ENCODE measurements at regions not wholly inside any gene's neighbourhood (a gene's known extent, or its start where the extent isn't known, plus 50 kb on each side); places are given as distances from the start of the nearest gene placed in this dataset.

GRCh38 chr9:31683116-31683515, 701.3 kb upstream of the ACO1 start:
- H3K27ac ChIP-seq (ENCODE audit: low read length) = no peak overlapping the region
- H3K4me3 ChIP-seq (ENCODE audit: low read length) = no peak overlapping the region
- no peaks in the 10 kb centered on the region for H3K4me1 ChIP-seq (ENCODE audit: insufficient read depth, low read length)
- no peaks in the 10 kb centered on the region for H3K27me3 ChIP-seq (ENCODE audit: insufficient read depth, low read length)
- H3K36me3 ChIP-seq (ENCODE audit: insufficient read depth, low read depth, low read length) = no peaks in the 10 kb centered on the region
- H3K9ac ChIP-seq (ENCODE audit: low read depth, low read length) = no peak overlapping the region
- no peaks in the 10 kb centered on the region for H3K9me3 ChIP-seq (ENCODE audit: insufficient read depth, low read depth, low read length)

GRCh38 chr9:31697956-31698355, 686.5 kb upstream of the ACO1 start:
- H3K9ac ChIP-seq (ENCODE audit: low read depth, low read length) = no peak overlapping the region
- H3K36me3 ChIP-seq (ENCODE audit: insufficient read depth, low read depth, low read length) = no peaks in the 10 kb centered on the region
- no peak overlapping the region for H3K4me3 ChIP-seq (ENCODE audit: low read length)
- no peaks in the 10 kb centered on the region for H3K4me1 ChIP-seq (ENCODE audit: insufficient read depth, low read length)
- H3K27ac ChIP-seq (ENCODE audit: low read length) = no peak overlapping the region
- H3K27me3 ChIP-seq (ENCODE audit: insufficient read depth, low read length) = no peaks in the 10 kb centered on the region
- H3K9me3 ChIP-seq (ENCODE audit: insufficient read depth, low read depth, low read length) = no peaks in the 10 kb centered on the region

- Histone ChIP-seq H3K27ac (ENCODE audit: low read length) (no peak overlapping the region), H3K27me3 (ENCODE audit: insufficient read depth, low read length) (no peaks in the 10 kb centered on the region), H3K4me1 (ENCODE audit: insufficient read depth, low read length) (no peaks in the 10 kb centered on the region), H3K9ac (ENCODE audit: low read depth, low read length) (no peak overlapping the region), H3K9me3 (ENCODE audit: insufficient read depth, low read depth, low read length) (no peaks in the 10 kb centered on the region), H3K36me3 (ENCODE audit: insufficient read depth, low read depth, low read length) (no peaks in the 10 kb centered on the region), H3K4me3 (ENCODE audit: low read length) (no peak overlapping the region)
Observed at GRCh38 chr9:31699836-31700235, 684.6 kb upstream of the ACO1 start.

DNA sequence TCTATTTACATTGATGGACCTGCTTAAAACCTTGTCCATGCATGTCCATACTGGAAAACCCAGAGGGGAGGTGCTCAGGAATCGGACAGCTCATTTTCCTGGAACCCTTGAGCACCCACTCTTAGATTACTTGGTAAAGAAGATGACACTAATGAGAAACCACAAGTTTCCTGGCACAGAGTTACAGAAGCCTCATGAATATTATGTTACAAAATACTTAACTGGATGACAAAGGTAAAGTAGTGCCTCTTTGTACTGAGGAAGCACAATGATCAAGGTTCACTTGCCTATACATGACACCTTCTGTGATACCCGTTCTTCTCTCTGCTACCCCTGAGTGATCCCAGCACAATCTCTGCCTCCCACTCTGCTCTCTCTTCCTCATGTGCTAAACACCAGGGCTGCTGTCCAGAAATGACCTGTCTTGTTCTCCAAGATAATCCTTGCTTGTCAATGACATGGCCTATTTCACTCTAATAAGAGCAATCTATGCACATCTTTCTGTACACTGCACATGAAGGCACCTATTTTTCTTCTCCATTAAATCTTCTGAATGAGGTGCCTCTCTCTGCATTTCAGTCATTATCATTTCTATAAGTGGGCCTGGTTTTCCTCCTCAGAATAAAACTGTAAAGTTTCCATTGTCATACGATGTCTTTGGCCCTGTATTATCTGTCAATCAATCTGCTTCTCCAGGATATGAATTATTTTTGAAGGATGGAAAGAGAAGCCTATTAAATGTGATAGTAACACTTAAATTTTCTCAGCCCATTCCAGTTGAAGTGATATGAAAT, 684.0 kb upstream of the ACO1 start:
- Histone ChIP-seq H3K27ac (ENCODE audit: low read length) (no peak overlapping the region), H3K4me3 (ENCODE audit: low read length) (no peak overlapping the region), H3K4me1 (ENCODE audit: insufficient read depth, low read length) (no peaks in the 10 kb centered on the region), H3K36me3 (ENCODE audit: insufficient read depth, low read depth, low read length) (no peaks in the 10 kb centered on the region), H3K9ac (ENCODE audit: low read depth, low read length) (no peak overlapping the region), H3K9me3 (ENCODE audit: insufficient read depth, low read depth, low read length) (no peaks in the 10 kb centered on the region), H3K27me3 (ENCODE audit: insufficient read depth, low read length) (no peaks in the 10 kb centered on the region)

DNA sequence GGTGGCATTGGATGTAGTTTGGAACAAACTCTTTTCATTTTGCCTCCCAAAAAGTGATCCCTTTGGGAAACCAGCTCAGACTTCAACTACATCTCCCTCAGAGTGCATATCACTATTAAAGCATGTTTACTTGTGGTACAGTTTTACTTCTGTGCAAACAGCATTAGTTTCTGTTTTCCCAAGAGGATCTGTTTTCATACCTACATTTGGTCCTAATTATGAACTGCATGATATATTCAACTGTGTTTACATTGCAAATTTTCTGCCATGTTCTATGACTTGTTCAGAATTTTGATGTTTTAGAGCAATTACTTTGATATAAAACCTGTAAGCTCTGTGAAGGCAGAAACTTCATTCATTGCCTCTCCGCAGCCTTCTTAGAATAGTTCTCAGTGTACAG, 681.5 kb upstream of the ACO1 start:
- Histone ChIP-seq H3K36me3 (ENCODE audit: insufficient read depth, low read depth, low read length) (no peaks in the 10 kb centered on the region), H3K4me1 (ENCODE audit: insufficient read depth, low read length) (no peaks in the 10 kb centered on the region), H3K9ac (ENCODE audit: low read depth, low read length) (no peak overlapping the region), H3K27ac (ENCODE audit: low read length) (no peak overlapping the region), H3K9me3 (ENCODE audit: insufficient read depth, low read depth, low read length) (no peaks in the 10 kb centered on the region), H3K4me3 (ENCODE audit: low read length) (no peak overlapping the region), H3K27me3 (ENCODE audit: insufficient read depth, low read length) (no peaks in the 10 kb centered on the region)

- Histone ChIP-seq H3K27ac (ENCODE audit: low read length) (no peak overlapping the region), H3K9me3 (ENCODE audit: insufficient read depth, low read depth, low read length) (no peaks in the 10 kb centered on the region), H3K4me3 (ENCODE audit: low read length) (no peak overlapping the region), H3K27me3 (ENCODE audit: insufficient read depth, low read length) (no peaks in the 10 kb centered on the region), H3K4me1 (ENCODE audit: insufficient read depth, low read length) (no peaks in the 10 kb centered on the region), H3K36me3 (ENCODE audit: insufficient read depth, low read depth, low read length) (no peaks in the 10 kb centered on the region), H3K9ac (ENCODE audit: low read depth, low read length) (no peak overlapping the region)
Observed at GRCh38 chr9:31715250-31715649, 669.2 kb upstream of the ACO1 start.

DNA sequence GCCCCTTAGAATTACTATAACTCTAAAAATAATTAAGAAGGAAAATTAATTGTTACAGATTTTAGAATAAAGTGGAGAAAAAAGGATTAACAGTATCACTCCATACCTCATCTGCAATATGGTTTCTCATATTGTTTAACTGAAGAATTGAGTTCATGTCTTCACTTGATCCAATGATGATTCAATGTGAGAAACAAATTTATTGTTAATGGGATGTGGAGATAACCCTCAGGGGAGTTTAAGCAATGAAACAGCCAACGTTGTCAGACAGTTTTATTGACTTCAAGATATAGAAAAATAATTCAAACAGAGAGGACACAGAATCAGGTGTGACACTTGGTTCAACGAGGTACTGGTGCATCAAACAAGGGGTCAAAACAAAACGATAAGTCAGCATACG, 665.2 kb upstream of the ACO1 start:
- H3K9me3 ChIP-seq (ENCODE audit: insufficient read depth, low read depth, low read length) = no peaks in the 10 kb centered on the region

DNA sequence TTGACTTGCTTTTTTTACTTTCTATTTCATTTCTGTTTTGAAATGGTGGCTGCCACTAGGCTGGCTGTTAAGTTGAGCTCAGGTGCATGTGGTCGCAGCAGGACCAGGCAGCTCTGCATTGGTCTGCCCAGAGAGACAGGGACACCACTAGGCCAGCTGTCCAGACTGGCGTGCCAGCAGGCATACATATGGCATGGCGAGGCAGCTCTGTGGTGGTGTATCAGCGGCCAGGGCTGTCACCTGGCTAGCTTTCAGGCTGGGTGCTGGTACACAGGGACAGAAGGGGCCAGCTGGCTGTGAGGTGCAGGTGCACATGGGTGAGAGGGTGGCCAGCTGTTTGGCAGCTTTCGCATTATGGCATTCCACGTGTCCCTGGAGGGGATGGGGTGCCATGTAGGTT, 654.0 kb upstream of the ACO1 start:
- Histone ChIP-seq H3K4me1 (ENCODE audit: insufficient read depth, low read length) (peaks cover 2% of the 10 kb centered on the region; the same call in 1 of the 2 replicates), H3K27me3 (ENCODE audit: insufficient read depth, low read length) (no peaks in the 10 kb centered on the region), H3K9ac (ENCODE audit: low read depth, low read length) (no peak overlapping the region), H3K27ac (ENCODE audit: low read length) (no peak overlapping the region), H3K9me3 (ENCODE audit: insufficient read depth, low read depth, low read length) (no peaks in the 10 kb centered on the region), H3K4me3 (ENCODE audit: low read length) (no peak overlapping the region), H3K36me3 (ENCODE audit: insufficient read depth, low read depth, low read length) (no peaks in the 10 kb centered on the region)

More for the DNA sequence above, 665.2 kb upstream of the ACO1 start:
- Histone ChIP-seq H3K4me1 (ENCODE audit: insufficient read depth, low read length) (no peaks in the 10 kb centered on the region), H3K36me3 (ENCODE audit: insufficient read depth, low read depth, low read length) (no peaks in the 10 kb centered on the region), H3K4me3 (ENCODE audit: low read length) (no peak overlapping the region), H3K27ac (ENCODE audit: low read length) (no peak overlapping the region), H3K9ac (ENCODE audit: low read depth, low read length) (no peak overlapping the region), H3K27me3 (ENCODE audit: insufficient read depth, low read length) (no peaks in the 10 kb centered on the region)

DNA sequence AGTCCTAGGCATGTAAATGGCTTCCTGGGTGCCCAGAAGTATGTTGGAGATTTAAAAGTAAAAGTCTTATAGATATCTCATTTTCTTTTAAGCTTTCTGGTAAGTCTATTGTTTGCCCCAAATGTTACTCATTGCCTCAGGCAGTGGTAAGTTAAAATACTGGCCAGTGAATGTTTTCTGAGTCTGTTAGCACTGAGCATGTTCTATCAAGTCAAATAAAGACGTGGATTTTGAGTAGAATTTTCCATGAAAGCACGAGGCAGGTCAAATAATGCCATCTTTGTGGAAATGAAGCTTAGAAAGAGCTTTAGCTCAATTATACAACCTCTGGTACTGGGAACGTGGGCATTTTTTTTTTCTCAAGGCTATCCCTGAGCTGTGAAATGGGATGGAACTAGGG, 651.3 kb upstream of the ACO1 start:
- Histone ChIP-seq H3K9me3 (ENCODE audit: insufficient read depth, low read depth, low read length) (no peaks in the 10 kb centered on the region), H3K4me3 (ENCODE audit: low read length) (no peak overlapping the region), H3K9ac (ENCODE audit: low read depth, low read length) (no peak overlapping the region), H3K4me1 (ENCODE audit: insufficient read depth, low read length) (peaks cover 15% of the 10 kb centered on the region), H3K27ac (ENCODE audit: low read length) (no peak overlapping the region), H3K36me3 (ENCODE audit: insufficient read depth, low read depth, low read length) (no peaks in the 10 kb centered on the region), H3K27me3 (ENCODE audit: insufficient read depth, low read length) (peaks cover 9% of the 10 kb centered on the region)

GRCh38 chr9:31736581-31737179, 647.8 kb upstream of the ACO1 start:
- H3K27me3 ChIP-seq (ENCODE audit: insufficient read depth, low read length) = peaks cover 16% of the 10 kb centered on the region
- peaks cover 15% of the 10 kb centered on the region for H3K4me1 ChIP-seq (ENCODE audit: insufficient read depth, low read length)
- H3K36me3 ChIP-seq (ENCODE audit: insufficient read depth, low read depth, low read length) = no peaks in the 10 kb centered on the region
- H3K4me3 ChIP-seq (ENCODE audit: low read length) = no peak overlapping the region
- H3K27ac ChIP-seq (ENCODE audit: low read length) = no peak overlapping the region
- no peak overlapping the region for H3K9ac ChIP-seq (ENCODE audit: low read depth, low read length)
- H3K9me3 ChIP-seq (ENCODE audit: insufficient read depth, low read depth, low read length) = no peaks in the 10 kb centered on the region

DNA sequence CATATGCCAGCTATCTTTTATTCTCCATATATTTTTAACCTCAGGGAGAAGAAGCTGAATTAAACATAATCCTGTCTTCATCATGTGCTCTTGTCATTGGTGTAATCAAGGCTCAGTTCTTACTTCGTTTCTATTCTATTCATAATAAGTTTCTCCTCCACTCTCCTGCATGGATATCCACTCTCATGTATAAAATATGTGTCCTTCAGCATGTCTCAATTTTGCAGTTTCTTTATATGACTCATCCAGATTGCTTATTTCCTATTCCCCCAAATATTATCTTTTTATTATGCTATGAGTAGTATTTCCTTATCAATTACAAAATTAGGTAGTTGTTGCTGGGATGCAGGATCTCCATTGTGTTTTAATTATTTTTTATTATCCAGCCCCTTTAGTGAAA, 643.7 kb upstream of the ACO1 start:
- no peak overlapping the region for H3K4me3 ChIP-seq (ENCODE audit: low read length)
- H3K27me3 ChIP-seq (ENCODE audit: insufficient read depth, low read length) = peaks cover 16% of the 10 kb centered on the region
- H3K36me3 ChIP-seq (ENCODE audit: insufficient read depth, low read depth, low read length) = no peaks in the 10 kb centered on the region
- peaks cover 13% of the 10 kb centered on the region for H3K4me1 ChIP-seq (ENCODE audit: insufficient read depth, low read length)
- H3K27ac ChIP-seq (ENCODE audit: low read length) = no peak overlapping the region
- no peaks in the 10 kb centered on the region for H3K9me3 ChIP-seq (ENCODE audit: insufficient read depth, low read depth, low read length)
- H3K9ac ChIP-seq (ENCODE audit: low read depth, low read length) = no peak overlapping the region

GRCh38 chr9:31744589-31744988, 639.9 kb upstream of the ACO1 start:
- Histone ChIP-seq H3K4me3 (ENCODE audit: low read length) (no peak overlapping the region), H3K27ac (ENCODE audit: low read length) (no peak overlapping the region), H3K27me3 (ENCODE audit: insufficient read depth, low read length) (no peaks in the 10 kb centered on the region), H3K36me3 (ENCODE audit: insufficient read depth, low read depth, low read length) (no peaks in the 10 kb centered on the region), H3K4me1 (ENCODE audit: insufficient read depth, low read length) (no peaks in the 10 kb centered on the region), H3K9ac (ENCODE audit: low read depth, low read length) (no peak overlapping the region), H3K9me3 (ENCODE audit: insufficient read depth, low read depth, low read length) (no peaks in the 10 kb centered on the region)

Data from iPS-20b (cell line).